ENCODE measurements at regions not wholly inside any gene's neighbourhood (a gene's known extent, or its start where the extent isn't known, plus 50 kb on each side); places are given as distances from the start of the nearest gene placed in this dataset.

GRCh38 chr2:215617060-215617824 lies 181.4 kb upstream of the FN1 start:
- Histone ChIP-seq H4K20me1 (replicated peaks in 1 of 2; ENCODE audit: control insufficient read depth in 1 of 2, insufficient read depth in 2 of 2, low read length in 2 of 2) (no peaks in the 10 kb centered on the region), H4K91ac (replicated peaks; ENCODE audit: insufficient read length, low read length) (no peak overlapping the region), H3K9me3 (ENCODE audit: insufficient read depth in 2 of 2, low read depth in 1 of 2, low read length in 1 of 2) (peaks cover 7 to 14% of the 10 kb centered on the region in 2 experiments), H3K4ac (replicated peaks; ENCODE audit: insufficient read length, low read depth, low read length) (no peak overlapping the region), H3K23me2 (ENCODE audit: low read depth, low read length) (no peaks in the 10 kb centered on the region), H3K9ac (replicated peaks in 1 of 4; ENCODE audit: extremely low read depth in 1 of 4, low read depth in 3 of 4, low read length in 3 of 4) (no peak overlapping the region), H3K4me2 (ENCODE audit: insufficient read depth in 1 of 2, low read depth in 2 of 2, low read length in 2 of 2) (no peak overlapping the region), H2AK5ac (ENCODE audit: low read depth, low read length) (no peak overlapping the region), H2BK5ac (ENCODE audit: low read depth, low read length) (no peak overlapping the region), H3K27me3 (replicated peaks in 1 of 4; ENCODE audit: control insufficient read depth in 3 of 4, extremely low read depth in 1 of 4, insufficient read depth in 3 of 4, low read length in 3 of 4) (no peaks in the 10 kb centered on the region), H3K79me1 (ENCODE audit: low read depth, low read length) (no peaks in the 10 kb centered on the region), H3K27ac (ENCODE audit: low read depth, low read length) (no peak overlapping the region), H3K4me3 (ENCODE audit: extremely low read depth in 1 of 4, insufficient read depth in 2 of 4, low read depth in 3 of 4, low read length in 4 of 4) (no peak overlapping the region), H4K5ac (ENCODE audit: insufficient read length, low read depth, low read length) (no peak overlapping the region), H2BK15ac (ENCODE audit: low read length) (no peak overlapping the region), H3K79me2 (ENCODE audit: control insufficient read depth in 1 of 2, insufficient read depth in 2 of 2, low read length in 2 of 2) (no peaks in the 10 kb centered on the region), H3K18ac (ENCODE audit: extremely low read depth, low read length) (no peak overlapping the region), H2BK12ac (ENCODE audit: low read depth, low read length) (no peak overlapping the region), H3K14ac (ENCODE audit: insufficient read length) (no peak overlapping the region), H2AFZ (ENCODE audit: low read length) (no peak overlapping the region), H3K56ac (replicated peaks; ENCODE audit: insufficient read length, low read depth, low read length) (no peak overlapping the region), H3K23ac (ENCODE audit: insufficient read length) (no peak overlapping the region), H3K4me1 (replicated peaks in 1 of 4; ENCODE audit: control insufficient read depth in 3 of 4, insufficient read depth in 4 of 4, low read length in 3 of 4) (peaks cover 3 to 8% (median 3%) of the 10 kb centered on the region in 4 experiments; a peak in 6 of 7 replicates), H3K36me3 (ENCODE audit: control insufficient read depth in 2 of 4, insufficient read depth in 4 of 4, low read length in 3 of 4) (no peaks in the 10 kb centered on the region), H2BK120ac (replicated peaks; ENCODE audit: low read depth, low read length) (no peak overlapping the region), H2BK20ac (ENCODE audit: low read length) (no peak overlapping the region; the same call in 1 of the 2 replicates), H4K8ac (ENCODE audit: extremely low read depth, insufficient read depth, low read length) (no peak overlapping the region)
- no peak for DNase-seq (ENCODE audit: low read depth in 1 of 2, low spot score in 2 of 2)
- ChIA-PET CTCF (ENCODE audit: partially characterized antibody) (no interaction called here), POLR2A (ENCODE audit: partially characterized antibody) (no interaction called here)
- TF ChIP-seq SUZ12 (IDR thresholded peaks at IDR 0.05; ENCODE audit: low read length) (no peak), BRCA1 (IDR thresholded peaks at IDR 0.05; ENCODE audit: low read depth, low read length) (no peak), NRF1 (IDR thresholded peaks at IDR 0.05; ENCODE audit: low read depth, low read length) (no peak), POLR2AphosphoS5 (IDR thresholded peaks at IDR 0.05; ENCODE audit: low read depth, low read length) (no peak), GABPA (IDR thresholded peaks at IDR 0.05; ENCODE audit: borderline replicate concordance, insufficient read depth, low read length) (no peak), SRF (IDR thresholded peaks at IDR 0.05; ENCODE audit: low read depth, low read length) (no peak), YY1 (IDR thresholded peaks at IDR 0.05; ENCODE audit: low read depth, low read length) (no peak), KDM4A (IDR thresholded peaks at IDR 0.05; ENCODE audit: low read depth, low read length, severe bottlenecking) (no peak), SP2 (IDR thresholded peaks at IDR 0.05; ENCODE audit: low read length) (no peak), KDM5A (IDR thresholded peaks at IDR 0.05; ENCODE audit: low read length) (no peak), PHF8 (conservative IDR thresholded peaks at IDR 0.05; ENCODE audit: low read depth, low read length) (no peak), NANOG (IDR thresholded peaks at IDR 0.05; ENCODE audit: insufficient read depth, low read depth, low read length, poor library complexity, severe bottlenecking) (no peak), TAF1 (IDR thresholded peaks at IDR 0.05; ENCODE audit: low read depth, low read length) (no peak), RXRA (IDR thresholded peaks at IDR 0.05; ENCODE audit: insufficient read depth, low read depth, low read length) (no peak)
- 93% methylated on average over 4 of the region's 4 CpGs; no CpG with 5 or more reads in 1 of the 2 experiments for WGBS, 2 experiments (ENCODE audit: extremely low coverage in 1 of 2, insufficient coverage in 1 of 2, insufficient read length in 1 of 2, insufficient replicate concordance in 2 of 2, low coverage in 1 of 2, low lambda C conversion rate in 2 of 2, missing lambda C conversion rate in 1 of 2)
- no peak for FAIRE-seq

Data from H1 (cell line).